Mesodermal cell (in vitro differentiated cells): ENCODE measurements at regions not wholly inside any gene's neighbourhood (a gene's known extent, or its start where the extent isn't known, plus 50 kb on each side); places are given as distances from the start of the nearest gene placed in this dataset.

ENCODE experiments used
- H3K27ac ChIP-seq: 2 replicates; pipeline ENCODE4 v1.7.0; 2013; ENCODE audit warnings: mild to moderate bottlenecking, low read depth, low read length, moderate library complexity; ENCODE audit not compliant: severe bottlenecking
- H3K36me3 ChIP-seq: 2 replicates; pipeline ENCODE4 v1.7.1; 2013; ENCODE audit warnings: mild to moderate bottlenecking, low read length, moderate library complexity; ENCODE audit not compliant: control insufficient read depth, insufficient read depth
- H3K4me1 ChIP-seq: one replicate; pipeline ENCODE4 v1.7.1; 2013; ENCODE audit warnings: mild to moderate bottlenecking, low read length; ENCODE audit not compliant: insufficient read depth, control insufficient read depth, poor library complexity, severe bottlenecking
- H3K4me3 ChIP-seq: 2 replicates; pipeline ENCODE4 v1.7.0; 2013; ENCODE audit warnings: low read length, control low read depth, mild to moderate bottlenecking; ENCODE audit not compliant: insufficient read depth, poor library complexity, severe bottlenecking; ENCODE audit errors: extremely low read depth
- H3K9me3 ChIP-seq: 2 replicates; pipeline ENCODE4 v1.7.1; 2013; ENCODE audit warnings: mild to moderate bottlenecking, low read length, moderate library complexity; ENCODE audit not compliant: control insufficient read depth
- WGBS, 2 experiments: methylation state at CpG; one replicate each; pipeline ENCODE4 v1.1.5; 2013; ENCODE audit warnings: missing lambda C conversion rate in 2 of 2; ENCODE audit not compliant: insufficient coverage in 2 of 2; 5-methylcytosine and 5-hydroxymethylcytosine counted together

- no peaks in the 10 kb centered on the region for H3K4me1 ChIP-seq
- H3K27ac ChIP-seq: no peak overlapping the region
- no peak overlapping the region for H3K4me3 ChIP-seq
- H3K36me3 ChIP-seq: no peaks in the 10 kb centered on the region
- no peaks in the 10 kb centered on the region for H3K9me3 ChIP-seq
- 93 to 100% methylated on average over 4 to 5 of the region's 5 CpGs for WGBS, 2 experiments
These were observed 101.4 kb downstream of the GPAM start for GRCh38 chr10:112082120-112082519.

DNA sequence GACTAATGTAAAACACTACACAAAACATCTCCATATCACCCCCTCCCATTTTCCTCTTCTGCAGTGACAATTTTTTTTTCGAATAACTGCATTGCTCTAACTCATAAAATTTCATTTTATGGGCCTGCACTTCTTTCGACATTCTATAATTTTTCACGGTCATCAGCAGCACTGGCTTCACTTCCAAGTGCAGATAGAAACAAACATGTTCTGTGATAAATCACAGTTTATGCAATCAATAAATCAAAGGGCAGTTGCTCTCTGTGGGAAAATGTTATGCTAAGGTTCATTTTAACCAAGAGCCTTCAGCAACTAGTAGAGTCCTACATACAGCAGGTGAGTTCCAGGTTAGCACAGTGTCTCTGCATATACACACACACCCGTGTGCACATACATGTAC, 100.1 kb downstream of the GPAM start:
- 81 to 85% methylated on average over 3 of the region's 4 CpGs for WGBS, 2 experiments
- H3K4me3 ChIP-seq: no peak overlapping the region
- H3K27ac ChIP-seq: no peak overlapping the region
- H3K4me1 ChIP-seq: no peaks in the 10 kb centered on the region
- H3K9me3 ChIP-seq: no peaks in the 10 kb centered on the region
- no peaks in the 10 kb centered on the region for H3K36me3 ChIP-seq

GRCh38 chr10:112087953-112088456, 95.6 kb downstream of the GPAM start:
- H3K27ac ChIP-seq: no peak overlapping the region
- no peaks in the 10 kb centered on the region for H3K9me3 ChIP-seq
- no peaks in the 10 kb centered on the region for H3K4me1 ChIP-seq
- no peak overlapping the region for H3K4me3 ChIP-seq
- WGBS, 2 experiments: 84 to 90% methylated on average over 6 of the region's 10 CpGs
- H3K36me3 ChIP-seq: no peaks in the 10 kb centered on the region

- H3K36me3 ChIP-seq: no peaks in the 10 kb centered on the region
- no peaks in the 10 kb centered on the region for H3K9me3 ChIP-seq
- no peak overlapping the region for H3K4me3 ChIP-seq
- no CpG with 5 or more reads among the region's 1 CpG for WGBS, 2 experiments
- no peaks in the 10 kb centered on the region for H3K4me1 ChIP-seq
- H3K27ac ChIP-seq: no peak overlapping the region
These were observed 91.9 kb downstream of the GPAM start for GRCh38 chr10:112091703-112092102.

GRCh38 chr10:112092519-112092918, 91.0 kb downstream of the GPAM start:
- Histone ChIP-seq H3K36me3 (no peaks in the 10 kb centered on the region), H3K27ac (no peak overlapping the region), H3K4me3 (no peak overlapping the region), H3K9me3 (no peaks in the 10 kb centered on the region), H3K4me1 (no peaks in the 10 kb centered on the region)
- no CpG with 5 or more reads among the region's 1 CpG for WGBS, 2 experiments

- Histone ChIP-seq H3K4me1 (no peaks in the 10 kb centered on the region), H3K36me3 (no peaks in the 10 kb centered on the region)
- WGBS, 2 experiments: 86 to 90% methylated on average over 1 to 2 of the region's 3 CpGs
These were observed 88.6 kb downstream of the GPAM start for GRCh38 chr10:112094984-112095383.

DNA sequence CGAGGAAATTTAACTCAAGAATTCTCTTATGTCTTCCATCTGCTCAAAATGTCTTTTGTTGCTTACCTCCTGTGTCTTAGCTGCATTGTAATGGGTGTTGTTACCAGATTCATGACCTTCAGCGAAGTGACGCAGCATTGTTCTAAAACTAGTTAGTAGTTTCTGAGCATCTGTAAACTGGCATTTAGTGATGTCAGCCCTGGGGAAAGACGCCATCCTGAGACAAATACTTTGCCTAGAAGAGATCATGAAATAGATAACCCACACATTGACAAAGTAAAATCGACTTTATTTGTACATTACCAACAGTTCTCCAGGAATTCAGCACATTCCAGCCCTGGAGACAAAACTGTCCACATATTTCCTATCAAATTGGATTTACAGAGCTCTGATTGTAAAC, 87.8 kb downstream of the GPAM start:
- no peaks in the 10 kb centered on the region for H3K4me1 ChIP-seq
- H3K27ac ChIP-seq: no peak overlapping the region
- H3K36me3 ChIP-seq: no peaks in the 10 kb centered on the region
- WGBS, 2 experiments: 82 to 100% methylated on average over 2 to 5 of the region's 5 CpGs
- no peaks in the 10 kb centered on the region for H3K9me3 ChIP-seq
- no peak overlapping the region for H3K4me3 ChIP-seq

More at GRCh38 chr10:112094984-112095383, 88.6 kb downstream of the GPAM start:
- H3K4me3 ChIP-seq: no peak overlapping the region
- H3K9me3 ChIP-seq: no peaks in the 10 kb centered on the region
- H3K27ac ChIP-seq: no peak overlapping the region

- Histone ChIP-seq H3K27ac (no peak overlapping the region), H3K4me1 (no peaks in the 10 kb centered on the region)
- 89 to 100% methylated on average over 1 of the region's 3 CpGs for WGBS, 2 experiments
These were observed 84.9 kb downstream of the GPAM start for GRCh38 chr10:112098682-112099081.

More at GRCh38 chr10:112098682-112099081, 84.9 kb downstream of the GPAM start:
- no peaks in the 10 kb centered on the region for H3K9me3 ChIP-seq
- H3K4me3 ChIP-seq: no peak overlapping the region
- no peaks in the 10 kb centered on the region for H3K36me3 ChIP-seq
